ENCODE measurements at regions not wholly inside any gene's neighbourhood (a gene's known extent, or its start where the extent isn't known, plus 50 kb on each side); places are given as distances from the start of the nearest gene placed in this dataset.
"Not testable (repeated sequence)": the region's sequence is repeated elsewhere in the genome, so short reads cannot be mapped to it uniquely, and the experiment has no call there.

DNA sequence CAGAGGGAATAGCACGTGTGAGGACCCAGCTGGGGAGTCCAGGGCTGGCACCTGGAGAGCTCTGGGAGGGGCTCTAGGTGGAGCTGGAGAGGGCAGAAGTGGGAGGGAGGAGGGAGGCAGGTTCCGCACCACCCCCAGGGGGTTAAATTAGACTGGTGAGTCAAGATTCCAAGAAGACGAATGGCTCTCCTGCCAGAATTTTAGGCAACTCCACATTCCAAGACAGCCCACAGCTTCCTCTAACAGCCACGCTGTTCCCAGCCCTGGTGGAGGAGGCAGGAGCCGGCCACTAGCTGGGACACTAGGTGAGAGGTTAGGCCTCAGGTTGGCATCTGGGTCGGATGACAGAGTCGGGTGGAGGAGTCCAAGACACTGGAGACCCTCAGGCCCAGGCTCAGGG is 60.2 kb downstream of the TFAP2C start:
- DNase-seq, result no peak

DNA sequence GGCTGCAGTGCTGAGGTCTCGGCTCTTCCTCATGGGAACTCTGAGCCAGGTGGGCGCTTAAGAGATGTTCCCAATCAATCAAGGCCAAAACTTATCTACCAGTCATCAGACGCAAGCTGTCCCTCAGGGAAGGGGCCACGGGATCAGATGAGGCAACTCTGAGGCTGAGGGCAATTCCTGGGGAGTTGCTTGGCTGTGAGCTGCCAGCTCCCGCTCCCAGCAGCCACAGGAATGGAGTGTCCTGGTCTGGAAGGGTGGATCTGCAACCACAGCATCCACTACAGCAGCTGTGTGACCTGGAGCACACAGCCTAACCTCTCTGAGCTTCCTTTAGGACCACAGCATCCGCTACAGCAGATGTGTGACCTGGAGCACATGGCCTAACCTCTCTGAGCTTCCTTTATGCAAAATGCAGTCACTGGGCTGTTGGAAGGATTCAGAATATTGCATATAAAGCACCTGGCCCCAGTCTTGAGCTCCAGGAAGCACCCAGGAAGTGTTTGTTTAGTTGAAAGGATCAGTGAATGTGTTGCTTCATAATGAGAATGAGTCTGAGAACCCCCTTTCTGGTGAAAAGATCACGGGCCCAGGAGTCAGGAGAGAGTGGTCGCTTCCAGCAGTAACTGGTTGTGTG is 60.9 kb downstream of the TFAP2C start:
- no peak for DNase-seq

DNA sequence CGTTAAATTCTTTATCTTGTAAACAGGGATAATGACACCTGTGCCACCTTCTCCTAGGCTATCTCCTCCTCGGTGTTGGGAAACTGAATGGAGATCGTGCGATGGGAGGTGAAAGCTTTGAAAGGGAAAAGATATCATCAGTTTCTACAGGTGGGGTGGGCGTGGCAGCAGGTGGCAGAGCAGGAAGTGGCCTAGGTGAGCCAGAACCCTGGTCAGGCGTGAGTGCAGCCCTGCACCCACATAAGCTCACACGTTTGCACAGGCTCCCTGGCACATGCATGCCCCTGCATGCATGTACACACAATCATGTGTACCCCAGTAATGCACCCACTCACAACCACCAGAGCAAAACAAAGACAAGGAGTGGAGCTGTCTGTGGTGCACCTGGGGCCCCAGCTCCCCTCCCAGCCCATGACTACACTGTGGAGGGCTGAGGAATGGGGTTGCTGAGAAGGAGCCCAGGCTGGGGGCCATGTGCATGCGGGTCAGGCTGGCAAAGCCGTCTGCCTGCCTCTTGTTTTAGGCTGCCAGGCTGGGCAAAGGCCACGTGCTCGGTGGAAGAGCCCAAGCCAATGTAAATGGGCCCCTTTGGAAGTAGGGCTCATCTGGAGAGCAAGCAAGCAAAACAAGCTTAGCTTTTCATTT is 61.5 kb downstream of the TFAP2C start:
- DNase-seq, result no peak

GRCh38 chr20:56691325-56691998 is 62.4 kb downstream of the TFAP2C start:
- DNase-seq, result no peak

DNA sequence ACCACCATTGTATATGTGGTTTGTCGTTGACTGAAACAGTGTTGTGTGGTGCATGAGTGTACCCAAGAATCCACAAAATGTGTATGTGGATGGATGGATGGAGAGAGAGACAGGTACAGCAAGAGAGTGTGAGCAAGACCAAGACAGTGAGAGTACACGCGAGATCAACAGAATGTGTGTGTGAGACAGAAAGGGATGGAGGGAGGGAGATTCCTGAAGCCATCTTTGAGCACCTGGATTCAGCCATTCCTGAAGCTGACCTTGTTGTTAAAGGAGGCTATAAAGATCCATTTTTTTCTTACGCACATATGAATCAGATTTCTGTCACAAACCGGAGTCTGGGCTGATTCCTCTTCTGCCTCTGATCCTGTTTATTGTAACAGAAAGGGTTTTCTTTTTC is 64.1 kb downstream of the TFAP2C start:
- DNase-seq, result no peak

DNA sequence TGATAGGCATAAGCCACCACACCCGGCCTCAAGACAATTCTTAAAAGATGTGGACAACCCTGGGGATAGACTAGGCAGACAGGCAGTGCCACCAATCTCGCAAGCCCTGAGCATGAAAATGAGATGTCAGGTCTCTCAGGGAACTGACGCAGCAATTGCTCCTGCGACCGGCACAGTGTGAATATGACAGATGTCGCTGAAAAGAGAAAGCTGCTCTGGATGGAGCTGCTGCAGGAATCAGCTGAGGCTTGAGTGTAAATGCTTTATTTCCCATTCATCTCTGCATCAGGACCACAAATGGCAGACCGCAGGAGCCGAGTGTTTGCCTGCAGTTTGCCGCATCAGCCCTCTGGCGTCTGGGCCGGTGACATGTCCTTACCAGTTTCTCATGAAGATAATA is 68.4 kb downstream of the TFAP2C start:
- DNase-seq, result no peak

- no peak for DNase-seq
These were observed 69.2 kb downstream of the TFAP2C start for GRCh38 chr20:56698297-56698696.

DNA sequence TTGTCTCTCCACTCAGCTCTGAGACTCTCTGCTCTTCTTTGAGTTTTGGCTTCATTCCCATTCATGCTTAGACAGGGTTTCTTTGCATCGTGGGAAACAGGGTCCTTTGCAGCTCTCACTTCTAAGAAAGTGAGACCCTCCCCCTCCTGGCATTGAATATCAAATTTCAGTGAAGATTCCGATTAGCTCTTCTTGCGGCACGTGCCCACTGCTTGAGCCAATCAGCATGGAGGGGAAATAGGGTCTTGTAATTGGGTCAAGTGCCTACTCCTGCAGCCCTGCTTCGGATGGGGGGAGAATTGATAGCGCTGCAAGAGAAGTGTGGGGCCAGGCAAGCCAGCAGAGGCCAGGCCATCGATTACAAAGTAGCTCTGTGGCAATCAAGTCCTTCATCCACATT is 69.6 kb downstream of the TFAP2C start:
- DNase-seq, result no peak

DNA sequence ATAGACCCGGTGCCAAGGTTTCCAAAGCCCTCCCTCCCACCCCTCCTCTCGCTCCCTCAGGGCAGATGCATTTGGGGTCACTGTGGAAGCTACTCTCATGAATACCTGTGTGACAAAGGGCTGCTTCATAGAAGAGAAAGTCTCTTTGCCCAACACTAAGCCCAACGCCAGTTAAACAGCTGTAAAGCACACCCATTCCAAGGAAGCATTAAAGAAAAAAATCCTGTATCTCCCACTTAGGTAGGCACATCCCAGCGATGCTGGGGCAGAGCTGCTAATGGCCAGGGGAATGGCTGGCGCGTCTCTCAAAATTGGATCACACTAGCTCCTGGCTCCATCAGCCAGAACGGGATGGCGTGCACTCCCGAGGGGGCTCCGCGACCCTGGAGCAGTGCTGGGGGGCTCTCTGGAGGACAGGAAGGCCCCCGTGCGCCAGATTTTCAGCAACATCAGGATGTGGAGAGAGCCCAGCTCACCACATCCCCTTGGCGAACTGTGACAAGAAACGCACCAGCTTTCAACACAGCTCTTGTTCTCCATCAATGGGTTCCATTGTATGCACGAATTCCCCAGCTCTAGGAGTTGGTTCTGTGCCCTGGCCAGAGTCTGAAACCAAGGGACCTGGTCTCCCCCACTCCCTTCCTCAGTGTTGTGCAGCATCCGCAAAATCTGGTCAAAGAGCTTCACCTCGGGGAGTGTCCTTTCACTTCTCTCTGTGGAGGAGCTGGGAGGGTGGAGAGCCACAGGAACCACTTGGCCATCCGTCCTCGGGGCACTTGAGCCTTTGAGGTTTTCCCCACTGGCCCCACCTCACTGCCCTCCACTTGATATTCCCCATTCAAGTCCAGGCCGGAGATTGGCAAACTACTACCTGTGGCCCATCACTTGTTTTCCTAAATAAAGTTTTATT is 74.1 kb downstream of the TFAP2C start:
- DNase-seq, result no peak

DNA sequence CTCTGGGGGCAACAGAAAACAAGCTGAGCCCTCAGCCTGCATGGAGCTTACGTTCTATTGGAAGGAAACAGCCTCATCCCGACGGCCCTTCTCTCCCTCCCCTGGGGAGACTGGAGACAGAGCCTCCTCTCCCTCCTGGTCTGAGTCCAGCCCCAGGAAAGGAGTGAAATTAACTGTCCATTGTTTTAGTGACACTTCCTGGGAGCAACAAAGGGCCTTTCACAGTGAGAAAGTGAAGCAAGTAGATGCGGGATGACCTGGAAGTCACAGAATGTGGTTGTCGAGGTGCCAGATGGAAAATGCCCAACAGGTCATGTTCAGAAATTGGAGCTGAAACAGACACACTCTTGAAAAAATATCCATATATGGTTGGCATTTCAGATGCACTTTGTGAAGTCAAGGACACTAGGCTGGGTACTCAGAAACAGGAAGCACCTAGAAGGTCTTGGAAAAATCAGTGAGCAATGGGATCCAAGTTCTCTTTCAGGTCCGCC is 77.8 kb downstream of the TFAP2C start:
- no peak for DNase-seq

DNA sequence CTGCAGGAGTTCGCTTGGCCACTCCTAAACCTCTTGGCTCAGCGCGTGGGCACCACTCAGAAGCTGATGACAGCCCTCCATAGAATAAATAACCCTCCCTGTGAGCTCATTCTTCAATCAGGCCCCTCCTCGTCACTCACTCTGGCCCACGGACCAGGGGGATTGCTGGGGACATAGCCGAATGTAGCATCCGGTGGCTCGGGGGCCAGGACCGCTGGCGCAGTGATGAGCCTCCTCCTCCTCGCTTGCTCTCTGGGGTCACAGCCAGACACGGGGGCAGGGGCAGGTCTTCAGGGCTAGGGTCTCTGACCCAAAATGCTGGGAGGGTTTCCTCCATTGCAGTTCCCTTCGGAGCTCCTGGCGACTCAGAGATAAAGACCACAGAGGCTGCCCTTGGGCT is 79.9 kb downstream of the TFAP2C start:
- no peak for DNase-seq

GRCh38 chr20:56710125-56710524 is 81.0 kb downstream of the TFAP2C start:
- DNase-seq, result no peak

GRCh38 chr20:56710577-56710976 is 81.5 kb downstream of the TFAP2C start:
- not testable (repeated sequence) for DNase-seq

DNA sequence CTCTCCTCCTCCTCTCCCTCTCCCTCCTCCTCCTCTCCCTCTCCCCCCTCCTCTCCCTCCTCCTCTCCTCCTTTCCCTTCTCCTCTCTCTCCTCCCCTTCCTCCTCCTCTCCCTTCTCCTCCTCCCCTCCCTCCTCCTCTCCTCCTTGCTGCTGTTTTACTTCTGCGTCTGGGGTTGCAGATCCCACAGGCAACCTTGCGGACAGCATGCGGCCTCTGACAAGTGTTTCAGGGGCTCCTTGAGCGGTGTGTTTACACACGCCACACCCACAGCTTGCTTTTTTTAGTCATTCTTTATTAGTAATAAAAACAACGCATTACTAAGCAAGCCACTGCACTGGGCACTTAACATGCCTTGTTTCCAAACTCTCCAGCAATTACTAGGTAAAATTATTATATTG is 81.9 kb downstream of the TFAP2C start:
- DNase-seq, result no peak

- no peak for DNase-seq
These were observed 86.2 kb downstream of the TFAP2C start for GRCh38 chr20:56715309-56715708.

DNA sequence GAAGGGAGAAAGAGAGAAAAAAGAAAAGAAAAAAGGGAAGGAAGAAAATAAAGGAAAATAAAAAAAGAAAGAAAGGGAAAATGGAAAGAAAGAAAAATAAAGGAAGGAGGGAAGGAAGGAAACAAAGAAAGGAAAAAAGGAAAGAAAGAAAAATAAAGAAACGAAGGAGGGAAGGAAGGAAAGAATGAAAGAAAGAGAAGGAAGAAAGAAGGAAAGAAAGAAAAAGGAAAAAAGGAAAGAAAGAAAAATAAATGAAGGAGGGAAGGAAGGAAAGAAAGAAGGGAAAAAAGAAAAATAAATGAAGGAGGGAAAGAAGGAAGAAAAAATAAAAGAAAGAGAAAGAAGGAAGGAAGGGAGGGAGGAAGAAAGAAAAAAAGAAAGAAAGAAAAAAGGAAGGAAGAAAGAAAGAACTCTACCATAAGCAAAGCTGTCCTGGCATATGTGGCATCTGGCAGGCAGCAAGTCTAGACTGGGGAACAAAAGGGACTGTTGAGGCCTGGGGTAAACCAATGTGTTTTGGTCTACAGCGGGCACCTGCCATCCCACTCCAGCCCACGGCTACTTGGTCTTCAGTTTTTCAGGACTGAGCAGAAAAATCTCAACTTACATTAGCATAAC is 86.9 kb downstream of the TFAP2C start:
- DNase-seq, result no peak

GRCh38 chr20:56716806-56717205 is 87.7 kb downstream of the TFAP2C start:
- no peak for DNase-seq

GRCh38 chr20:56718816-56719215 is 89.7 kb downstream of the TFAP2C start:
- no peak for DNase-seq

DNA sequence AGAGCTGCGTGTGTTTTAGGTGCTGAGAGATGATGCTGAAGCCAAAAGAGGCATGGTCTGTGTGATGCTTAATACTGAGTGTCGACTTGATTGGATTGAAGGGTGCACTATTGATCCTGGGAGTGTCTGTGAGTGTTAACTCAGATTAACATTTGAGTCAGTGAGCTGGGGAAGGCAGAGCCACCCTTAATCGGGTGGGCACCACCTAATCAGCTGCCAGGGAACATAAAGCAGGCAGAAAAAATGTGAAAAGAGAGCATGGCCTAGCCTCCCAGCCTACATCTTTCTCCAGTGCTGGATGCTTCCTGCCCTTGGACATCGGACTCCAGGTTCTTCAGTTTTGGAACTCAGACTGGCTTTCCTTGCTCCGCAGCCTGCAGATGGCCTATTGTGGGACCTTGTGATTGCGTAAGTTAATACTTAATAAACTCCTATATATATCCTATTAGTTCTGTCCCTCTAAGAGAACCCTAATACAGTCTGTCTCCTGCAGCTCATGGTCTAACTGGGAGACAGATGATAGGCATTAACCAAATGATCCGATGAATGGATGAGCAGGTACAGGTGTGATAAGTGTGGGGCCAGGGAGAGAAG is 91.6 kb downstream of the TFAP2C start:
- no peak for DNase-seq

DNA sequence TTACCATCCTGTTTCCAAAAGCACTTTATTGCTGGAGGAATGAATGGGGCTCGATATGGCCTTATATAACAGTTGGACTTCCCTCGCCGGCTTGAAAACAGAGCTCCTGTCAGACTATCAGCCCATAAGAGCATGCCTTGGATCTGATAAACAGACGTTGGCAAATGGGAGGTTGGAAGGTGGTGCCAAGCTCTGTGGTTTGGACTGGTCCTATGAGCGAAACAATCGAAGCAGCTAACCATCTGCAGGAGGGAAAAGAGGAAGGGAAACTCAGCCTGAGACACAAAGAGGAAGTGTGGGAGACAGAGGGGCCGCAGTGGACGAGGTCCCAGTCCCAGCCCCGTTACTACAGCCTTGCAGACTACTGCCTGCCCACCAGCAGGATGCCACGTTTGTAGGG is 92.9 kb downstream of the TFAP2C start:
- DNase-seq, result peak; percentile 77 to 86 (median 84)

- DNase-seq, result no peak
These were observed 94.2 kb downstream of the TFAP2C start for GRCh38 chr20:56723331-56723730.

DNA sequence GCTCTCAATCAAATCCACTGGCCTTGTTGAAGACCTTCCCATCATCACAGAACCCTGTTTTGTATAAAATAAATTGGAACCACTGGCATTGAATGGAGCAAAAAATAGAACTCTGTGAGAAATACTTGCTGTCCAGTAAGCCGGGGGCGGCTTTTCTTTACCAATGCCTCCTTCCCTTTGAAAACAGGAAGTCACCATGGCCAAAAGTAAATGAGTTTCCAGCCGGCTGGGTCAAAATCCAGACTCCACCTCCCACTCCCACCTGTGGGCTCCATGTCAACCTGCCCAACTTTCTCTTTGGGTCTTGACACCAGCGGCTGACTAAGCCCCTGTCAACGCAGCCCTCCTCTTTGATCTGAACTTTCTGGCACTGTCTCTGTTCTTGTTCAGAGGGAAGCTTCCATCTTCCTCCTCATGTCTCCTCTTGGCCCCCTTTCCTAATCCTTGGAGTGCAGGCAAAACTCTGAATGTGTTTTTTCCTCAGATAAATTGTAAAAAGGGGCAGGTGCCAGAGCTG is 95.2 kb downstream of the TFAP2C start:
- peak; percentile 62 to 76 (median 68) for DNase-seq
